Kidney epithelial cell (primary cell): ENCODE measurements at regions not wholly inside any gene's neighbourhood (a gene's known extent, or its start where the extent isn't known, plus 50 kb on each side); places are given as distances from the start of the nearest gene placed in this dataset.

Source experiments
- DNase-seq: peaks from one replicate; pipeline ENCODE4 v3.0.0-alpha.2; 2010; ENCODE audit warnings: low read depth
- H3K27me3 ChIP-seq: 2 replicates; pipeline ENCODE4 v1.6.0; 2011; ENCODE audit warnings: low read length; ENCODE audit not compliant: control insufficient read depth, insufficient read depth
- H3K36me3 ChIP-seq: 2 replicates; pipeline ENCODE4 v1.5.1; 2011; ENCODE audit warnings: low read length; ENCODE audit not compliant: control insufficient read depth, insufficient read depth
- H3K4me3 ChIP-seq: 2 replicates; pipeline ENCODE4 v1.5.1; 2011; ENCODE audit warnings: low read depth, mild to moderate bottlenecking, control low read depth, low read length
- TF ChIP-seq, protein P1 (sequence below): IDR thresholded peaks from 2 replicates; pipeline ENCODE4 v1.5.1; 2011; ENCODE audit warnings: mild to moderate bottlenecking, moderate library complexity, low read length, control low read depth, inconsistent platforms; ENCODE audit not compliant: insufficient read depth, poor library complexity, severe bottlenecking

DNA sequence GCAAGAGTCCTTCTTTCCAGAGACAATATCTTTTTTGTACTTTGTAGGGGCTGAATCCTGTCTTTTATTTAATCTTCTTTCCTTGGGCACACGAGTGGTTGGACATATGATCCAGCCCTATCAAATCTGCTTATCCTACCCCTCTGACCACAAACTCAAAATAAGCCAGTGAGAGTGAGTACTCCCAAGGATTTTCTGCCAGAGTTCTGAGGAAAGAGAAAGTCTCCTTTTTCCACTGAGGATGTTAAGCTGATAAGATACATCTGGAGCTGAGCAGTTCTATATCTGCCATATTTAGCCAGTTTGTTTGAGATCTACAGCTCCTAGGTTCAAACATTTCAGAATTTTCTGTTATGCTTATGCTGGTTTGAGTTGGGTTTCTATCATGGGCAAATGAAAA, 134.8 kb upstream of the NWD2 start:
- H3K27me3 ChIP-seq, result no peaks in the 10 kb centered on the region
- no peak overlapping the region for H3K4me3 ChIP-seq
- no peaks in the 10 kb centered on the region for H3K36me3 ChIP-seq
- no peak for DNase-seq
- TF ChIP-seq, protein P1, sequence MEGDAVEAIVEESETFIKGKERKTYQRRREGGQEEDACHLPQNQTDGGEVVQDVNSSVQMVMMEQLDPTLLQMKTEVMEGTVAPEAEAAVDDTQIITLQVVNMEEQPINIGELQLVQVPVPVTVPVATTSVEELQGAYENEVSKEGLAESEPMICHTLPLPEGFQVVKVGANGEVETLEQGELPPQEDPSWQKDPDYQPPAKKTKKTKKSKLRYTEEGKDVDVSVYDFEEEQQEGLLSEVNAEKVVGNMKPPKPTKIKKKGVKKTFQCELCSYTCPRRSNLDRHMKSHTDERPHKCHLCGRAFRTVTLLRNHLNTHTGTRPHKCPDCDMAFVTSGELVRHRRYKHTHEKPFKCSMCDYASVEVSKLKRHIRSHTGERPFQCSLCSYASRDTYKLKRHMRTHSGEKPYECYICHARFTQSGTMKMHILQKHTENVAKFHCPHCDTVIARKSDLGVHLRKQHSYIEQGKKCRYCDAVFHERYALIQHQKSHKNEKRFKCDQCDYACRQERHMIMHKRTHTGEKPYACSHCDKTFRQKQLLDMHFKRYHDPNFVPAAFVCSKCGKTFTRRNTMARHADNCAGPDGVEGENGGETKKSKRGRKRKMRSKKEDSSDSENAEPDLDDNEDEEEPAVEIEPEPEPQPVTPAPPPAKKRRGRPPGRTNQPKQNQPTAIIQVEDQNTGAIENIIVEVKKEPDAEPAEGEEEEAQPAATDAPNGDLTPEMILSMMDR, result no peak

DNA sequence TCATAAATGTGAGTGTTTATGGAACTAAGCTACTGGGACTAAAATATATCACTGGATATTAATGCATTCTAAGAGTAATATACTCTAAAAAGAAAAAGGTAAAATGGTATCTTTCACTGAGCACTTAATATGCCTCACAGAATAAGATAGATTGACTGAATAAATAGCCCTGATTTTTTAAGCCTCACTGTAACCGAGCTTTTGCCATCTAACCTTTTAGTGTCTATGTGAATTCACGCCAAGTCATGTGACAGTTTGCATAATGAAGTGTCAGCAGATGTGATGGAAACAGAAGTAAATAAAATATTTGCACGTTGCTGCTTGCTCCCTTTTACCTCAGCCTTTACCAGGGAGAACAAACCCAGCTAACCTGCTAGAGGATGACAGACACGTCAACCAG, 119.7 kb upstream of the NWD2 start:
- DNase-seq, result no peak
- no peak overlapping the region for H3K4me3 ChIP-seq
- TF ChIP-seq, protein P1, result no peak
- H3K27me3 ChIP-seq, result no peaks in the 10 kb centered on the region
- H3K36me3 ChIP-seq, result no peaks in the 10 kb centered on the region

DNA sequence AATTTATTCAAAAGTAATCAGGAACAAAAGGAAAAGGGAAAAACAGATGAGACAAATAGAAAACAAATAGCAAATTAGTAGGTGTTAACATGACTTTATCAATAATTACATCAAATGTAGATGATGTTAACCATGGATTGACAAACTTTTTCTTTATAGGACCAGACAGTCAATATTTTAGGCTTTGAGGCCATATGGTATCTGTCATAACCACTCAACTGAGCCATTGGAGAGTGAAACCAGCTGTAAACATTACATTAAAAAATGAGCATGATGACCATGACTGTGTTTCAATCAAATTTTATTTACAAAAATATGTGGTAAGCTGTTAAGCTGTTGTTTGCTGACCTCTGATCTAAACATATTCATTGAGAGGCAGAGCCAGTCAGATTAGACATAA, 118.5 kb upstream of the NWD2 start:
- Histone ChIP-seq H3K36me3 (no peaks in the 10 kb centered on the region), H3K4me3 (no peak overlapping the region), H3K27me3 (no peaks in the 10 kb centered on the region)
- no peak for DNase-seq
- TF ChIP-seq, protein P1, result no peak

DNA sequence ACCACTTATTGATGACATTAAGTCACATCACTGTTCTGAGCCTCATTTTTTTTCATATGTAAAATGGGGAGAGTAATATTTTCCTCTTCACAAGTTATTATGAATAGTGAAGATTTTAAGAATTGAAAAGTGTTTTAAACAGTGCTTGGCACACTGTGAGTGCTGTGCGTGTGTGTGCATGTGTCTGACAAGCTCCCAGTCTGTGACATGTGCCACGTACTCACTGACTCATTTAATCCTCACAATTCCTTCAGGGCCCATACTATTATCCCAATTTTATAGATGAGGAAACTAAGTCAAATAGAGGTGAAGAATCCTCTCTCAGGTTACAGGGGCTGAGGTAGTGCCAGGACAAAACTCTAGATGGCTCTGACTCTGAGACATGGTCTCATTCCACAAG, 114.1 kb upstream of the NWD2 start:
- TF ChIP-seq, protein P1, result no peak
- H3K36me3 ChIP-seq, result no peaks in the 10 kb centered on the region
- no peaks in the 10 kb centered on the region for H3K27me3 ChIP-seq
- no peak for DNase-seq
- no peak overlapping the region for H3K4me3 ChIP-seq

DNA sequence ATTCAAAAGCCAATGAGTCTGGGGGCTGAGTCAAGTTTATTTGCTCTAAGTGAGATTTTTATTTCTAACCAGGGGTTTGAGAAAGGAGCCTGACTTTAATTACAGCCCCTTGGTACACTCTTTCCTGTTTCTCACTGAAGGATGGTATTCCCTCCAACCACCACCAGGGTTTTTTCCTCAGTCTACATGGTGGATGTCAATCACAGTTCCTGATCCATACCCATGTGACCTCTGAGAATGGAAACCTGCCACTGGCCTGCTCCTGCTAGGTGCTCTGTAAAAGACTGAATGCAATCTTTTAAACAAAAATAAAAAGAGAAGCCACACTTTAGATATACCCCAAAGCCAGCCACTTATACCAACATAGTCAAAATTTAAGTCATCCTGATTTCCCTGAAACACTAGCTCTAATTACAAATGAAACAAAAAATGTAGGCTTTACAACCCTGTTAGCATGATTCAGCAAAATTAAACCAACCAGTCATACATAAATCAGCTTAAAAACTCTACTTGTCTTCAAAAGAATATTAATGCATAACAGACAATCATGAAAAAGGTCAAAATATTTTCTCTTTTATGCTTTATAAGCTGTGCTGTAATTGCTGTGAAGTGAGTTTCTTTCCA, 112.1 kb upstream of the NWD2 start:
- no peak for DNase-seq
- H3K4me3 ChIP-seq, result no peak overlapping the region
- H3K36me3 ChIP-seq, result no peaks in the 10 kb centered on the region
- TF ChIP-seq, protein P1, result no peak
- H3K27me3 ChIP-seq, result no peaks in the 10 kb centered on the region

DNA sequence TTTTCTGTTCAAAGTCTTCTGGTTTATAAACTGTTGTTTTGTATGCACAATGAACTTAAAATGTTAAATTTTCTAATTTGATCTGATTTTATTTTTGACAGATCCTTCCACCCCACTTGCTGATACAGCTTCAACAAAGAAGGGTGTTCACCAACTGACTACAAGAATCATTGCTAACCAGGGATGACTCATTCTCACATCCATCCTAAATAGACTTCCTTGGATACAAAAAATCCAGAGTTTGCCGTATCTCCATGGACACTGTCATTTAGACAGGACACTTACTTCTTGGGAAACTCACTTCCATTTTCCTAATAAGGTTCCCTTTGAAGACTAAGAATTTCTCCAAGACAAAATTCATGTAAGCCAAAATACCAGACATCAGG, 111.6 kb upstream of the NWD2 start:
- Histone ChIP-seq H3K4me3 (no peak overlapping the region), H3K36me3 (no peaks in the 10 kb centered on the region), H3K27me3 (no peaks in the 10 kb centered on the region)
- TF ChIP-seq, protein P1, result no peak
- DNase-seq, result no peak
